ENCODE measurements at regions not wholly inside any gene's neighbourhood (a gene's known extent, or its start where the extent isn't known, plus 50 kb on each side); places are given as distances from the start of the nearest gene placed in this dataset.

- Mint-ChIP-seq H3K4me3 (no peak overlapping the region), H3K27ac (peak overlapping the region in 1 of 7 donors; percentile 64), H3K36me3 (no peaks in the 10 kb centered on the region), H3K27me3 (ENCODE audit: low read depth in 3 of 3) (no peaks in the 10 kb centered on the region), H3K4me1 (no peaks in the 10 kb centered on the region), H3K9me3 (peaks cover 0 to 3% (median 0%) of the 10 kb centered on the region in 7 donors)
- H3K4me3 ChIP-seq (replicated peaks in 1 of 3; ENCODE audit: low read depth in 2 of 3, low read length in 3 of 3), result no peak overlapping the region
- H3K79me2 ChIP-seq (ENCODE audit: insufficient read depth, low read length), result no peaks in the 10 kb centered on the region
- H2AFZ ChIP-seq (ENCODE audit: insufficient read depth, low read depth, low read length, poor library complexity, severe bottlenecking), result no peak overlapping the region
- no peaks in the 10 kb centered on the region for H3K27me3 ChIP-seq (ENCODE audit: control insufficient read depth in 2 of 2, insufficient read depth in 2 of 2, low read length in 2 of 2)
- H3K27ac ChIP-seq (ENCODE audit: low read depth in 1 of 2, low read length in 2 of 2), result no peak overlapping the region
- no peak for DNase-seq
- H4K20me1 ChIP-seq (ENCODE audit: insufficient read depth, low read length), result no peaks in the 10 kb centered on the region
- H3K9me3 ChIP-seq (replicated peaks in 1 of 2; ENCODE audit: control insufficient read depth in 1 of 2, insufficient read depth in 1 of 2, low read length in 2 of 2), result no peaks in the 10 kb centered on the region
- no peak overlapping the region for H3K9ac ChIP-seq (ENCODE audit: insufficient read depth, low read length, poor library complexity, severe bottlenecking)
- H3K4me2 ChIP-seq (replicated peaks; ENCODE audit: extremely low read depth, low read length, poor library complexity, severe bottlenecking), result no peak overlapping the region
- WGBS (ENCODE audit: insufficient coverage), result 80% methylated on average over 5 of the region's 6 CpGs
- intact Hi-C loops (cut with micrococcal nuclease), result no loop called here
- no peaks in the 10 kb centered on the region for H3K4me1 ChIP-seq (ENCODE audit: control insufficient read depth in 1 of 2, insufficient read depth in 2 of 2, low read length in 2 of 2)
- no peak for TF ChIP-seq CTCF (IDR thresholded peaks at IDR 0.05)
- H3K36me3 ChIP-seq (replicated peaks in 1 of 2; ENCODE audit: control insufficient read depth in 1 of 2, insufficient read depth in 2 of 2, low read length in 2 of 2), result no peaks in the 10 kb centered on the region
These were observed 511.8 kb downstream of the CPS1 start for GRCh38 chr2:211068108-211068780.

GRCh38 chr2:211070547-211070946 lies 514.1 kb downstream of the CPS1 start:
- no peaks in the 10 kb centered on the region for H3K36me3 Mint-ChIP-seq
- Histone ChIP-seq H3K27ac (ENCODE audit: low read depth in 1 of 2, low read length in 2 of 2) (no peak overlapping the region), H3K4me2 (replicated peaks; ENCODE audit: extremely low read depth, low read length, poor library complexity, severe bottlenecking) (no peak overlapping the region), H3K36me3 (replicated peaks in 1 of 2; ENCODE audit: control insufficient read depth in 1 of 2, insufficient read depth in 2 of 2, low read length in 2 of 2) (no peaks in the 10 kb centered on the region), H4K20me1 (ENCODE audit: insufficient read depth, low read length) (no peaks in the 10 kb centered on the region), H3K9me3 (replicated peaks in 1 of 2; ENCODE audit: control insufficient read depth in 1 of 2, insufficient read depth in 1 of 2, low read length in 2 of 2) (no peaks in the 10 kb centered on the region), H2AFZ (ENCODE audit: insufficient read depth, low read depth, low read length, poor library complexity, severe bottlenecking) (no peak overlapping the region), H3K4me3 (replicated peaks in 1 of 3; ENCODE audit: low read depth in 2 of 3, low read length in 3 of 3) (no peak overlapping the region), H3K27me3 (ENCODE audit: control insufficient read depth in 2 of 2, insufficient read depth in 2 of 2, low read length in 2 of 2) (no peaks in the 10 kb centered on the region), H3K4me1 (ENCODE audit: control insufficient read depth in 1 of 2, insufficient read depth in 2 of 2, low read length in 2 of 2) (no peaks in the 10 kb centered on the region), H3K79me2 (ENCODE audit: insufficient read depth, low read length) (no peaks in the 10 kb centered on the region), H3K9ac (ENCODE audit: insufficient read depth, low read length, poor library complexity, severe bottlenecking) (no peak overlapping the region)
- intact Hi-C loops (cut with micrococcal nuclease), result no loop called here
- WGBS (ENCODE audit: insufficient coverage), result no CpG with 5 or more reads among the region's 3 CpGs
- no peak for DNase-seq
- H3K9me3 Mint-ChIP-seq, result peaks cover 0 to 3% (median 0%) of the 10 kb centered on the region in 7 donors
- no peak overlapping the region for H3K27ac Mint-ChIP-seq
- H3K27me3 Mint-ChIP-seq (ENCODE audit: low read depth in 3 of 3), result no peaks in the 10 kb centered on the region
- no peak overlapping the region for H3K4me3 Mint-ChIP-seq
- no peak for TF ChIP-seq CTCF (IDR thresholded peaks at IDR 0.05)
- no peaks in the 10 kb centered on the region for H3K4me1 Mint-ChIP-seq
